Dermis blood vessel endothelial cell (primary cell): ENCODE measurements at regions not wholly inside any gene's neighbourhood (a gene's known extent, or its start where the extent isn't known, plus 50 kb on each side); places are given as distances from the start of the nearest gene placed in this dataset.
A peak's percentile ranks its signal among the peaks of the same experiment; 100 is the strongest.
"Not testable (repeated sequence)": the region's sequence is repeated elsewhere in the genome, so short reads cannot be mapped to it uniquely, and the experiment has no call there.

Experiments
- DNase-seq: peaks from one replicate; pipeline ENCODE4 v3.0.0; 2010

GRCh38 chrX:28189011-28189410 is 207.8 kb upstream of the DCAF8L1 start:
- peak; percentile 54 for DNase-seq

DNA sequence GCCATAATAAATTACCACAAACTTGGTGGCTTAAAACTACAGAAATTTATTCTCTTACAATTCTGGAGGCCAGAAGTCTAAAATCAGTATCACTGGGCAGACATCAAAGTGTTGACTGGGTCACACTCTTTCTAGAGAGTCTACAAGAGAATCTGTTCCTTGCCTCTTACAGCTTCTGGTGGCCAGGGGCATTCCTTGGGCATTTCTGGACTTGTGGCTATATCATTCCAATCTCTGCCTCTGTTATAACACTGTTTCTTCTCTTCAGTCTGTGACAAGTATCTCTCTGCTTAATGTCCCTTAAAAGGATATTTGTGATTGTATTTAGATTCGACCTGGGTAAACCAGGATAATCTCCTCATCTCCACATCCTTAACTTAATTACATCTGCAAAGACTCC is 207.3 kb upstream of the DCAF8L1 start:
- DNase-seq: no peak

DNA sequence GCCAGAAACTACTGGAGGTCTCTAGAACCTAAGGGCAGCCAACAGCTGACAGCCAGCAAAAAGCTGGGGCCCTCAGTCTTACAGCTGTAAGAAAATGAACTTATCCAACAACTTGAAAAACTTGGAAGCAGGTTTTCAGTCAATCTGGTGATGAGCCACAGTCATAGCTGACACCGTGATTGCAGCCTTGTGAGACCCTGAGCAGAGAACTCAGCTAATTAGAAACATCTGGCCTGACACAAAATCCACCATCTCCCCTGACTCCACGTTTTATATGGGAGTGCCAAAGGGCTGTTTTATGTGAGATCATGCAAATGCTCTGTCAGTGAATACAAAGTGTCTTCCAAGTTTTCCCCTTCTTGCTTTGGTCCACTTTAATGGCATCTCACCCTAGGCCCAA is 198.8 kb upstream of the DCAF8L1 start:
- DNase-seq: no peak

DNA sequence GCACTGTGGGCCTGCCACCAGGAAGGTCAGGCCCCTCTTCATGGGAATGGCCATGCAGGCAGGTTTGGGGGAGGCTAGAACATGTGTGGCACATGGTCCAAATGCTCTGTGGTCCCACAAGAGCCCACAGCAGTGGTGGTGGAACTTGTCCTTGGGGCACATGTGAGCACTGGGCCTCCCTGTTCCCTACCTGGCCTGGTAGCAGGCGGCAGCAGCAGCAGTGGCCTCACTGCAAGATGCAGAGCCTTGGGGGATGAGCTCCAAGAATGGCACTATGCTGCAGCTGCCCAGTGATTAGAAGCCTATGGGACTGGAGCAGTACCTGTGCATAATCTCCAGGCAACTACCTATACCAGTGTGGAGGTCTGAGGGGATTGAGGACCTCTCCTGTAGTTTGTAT is 197.0 kb upstream of the DCAF8L1 start:
- DNase-seq: no peak

DNA sequence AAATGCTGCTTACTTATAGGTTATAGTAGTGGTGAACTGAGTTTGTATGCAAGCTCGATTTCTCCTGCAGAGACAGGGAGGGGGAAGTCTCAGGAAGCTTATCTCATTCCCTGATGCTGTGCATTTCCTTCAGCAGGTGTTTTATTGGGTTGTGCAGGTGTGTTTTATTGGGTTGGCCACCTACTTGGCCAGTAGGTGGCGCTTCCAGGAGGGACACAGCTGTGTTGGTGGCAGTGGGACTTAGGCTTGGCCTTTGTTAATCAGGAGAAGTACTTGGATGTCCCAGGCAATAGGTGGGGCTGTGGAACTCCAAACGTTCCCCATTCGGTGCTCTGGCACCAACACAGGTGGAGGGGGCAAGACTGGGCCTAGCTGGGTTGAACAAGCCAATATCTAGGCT is 196.0 kb upstream of the DCAF8L1 start:
- no peak for DNase-seq

DNA sequence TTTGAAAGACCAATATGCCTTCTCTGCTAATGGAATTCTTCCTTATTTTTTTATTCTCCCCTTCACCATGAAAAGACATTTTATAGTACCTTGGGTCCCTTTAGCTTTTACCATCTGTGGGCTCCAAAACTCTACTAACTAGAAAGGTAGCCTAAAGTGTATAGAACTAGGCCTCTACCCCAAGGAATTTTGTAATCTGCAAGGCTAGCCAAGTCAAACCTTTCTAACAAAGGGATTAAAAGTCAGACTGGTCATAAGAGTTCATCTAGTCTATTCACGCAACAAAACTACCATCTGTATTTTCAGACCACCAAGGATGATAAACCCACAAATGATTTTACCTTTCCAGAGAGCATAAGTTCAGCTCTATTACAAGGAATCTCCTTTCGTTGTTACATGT is 189.5 kb upstream of the DCAF8L1 start:
- no peak for DNase-seq

DNA sequence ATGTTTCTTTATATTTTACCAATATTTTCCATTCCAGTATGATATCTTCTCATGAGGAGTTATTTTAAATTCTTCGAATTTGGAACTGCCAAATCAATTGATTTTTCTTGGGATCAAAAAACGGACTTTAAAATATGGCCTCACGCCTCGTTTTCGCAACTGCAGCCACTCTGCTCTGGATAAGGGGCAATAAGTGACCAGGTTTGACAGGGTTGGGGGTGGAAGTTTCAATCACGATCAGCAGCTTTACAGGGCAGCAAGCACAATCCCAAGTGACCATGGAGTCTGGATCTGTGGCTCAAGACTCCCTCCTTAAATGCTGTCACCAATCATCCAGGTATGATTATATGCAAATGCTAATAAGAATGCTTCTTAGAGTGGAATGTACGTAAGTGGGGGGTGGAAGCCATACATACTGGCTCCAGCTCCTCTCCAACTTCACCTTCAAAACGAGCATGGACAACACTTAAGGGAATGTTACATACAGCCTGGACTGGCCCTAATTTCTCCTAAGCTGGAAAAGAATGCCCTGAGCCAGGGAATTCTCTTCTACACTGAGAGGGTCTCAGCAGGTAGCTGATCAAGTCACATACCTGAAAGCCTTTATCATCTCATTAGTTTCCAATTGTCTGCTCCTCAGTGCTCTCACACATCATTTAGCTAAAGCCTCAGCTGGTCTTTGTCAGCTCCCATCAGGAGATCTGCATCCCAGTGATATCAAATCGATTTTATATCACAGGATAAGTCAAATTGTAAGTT is 176.9 kb upstream of the DCAF8L1 start:
- DNase-seq: no peak

DNA sequence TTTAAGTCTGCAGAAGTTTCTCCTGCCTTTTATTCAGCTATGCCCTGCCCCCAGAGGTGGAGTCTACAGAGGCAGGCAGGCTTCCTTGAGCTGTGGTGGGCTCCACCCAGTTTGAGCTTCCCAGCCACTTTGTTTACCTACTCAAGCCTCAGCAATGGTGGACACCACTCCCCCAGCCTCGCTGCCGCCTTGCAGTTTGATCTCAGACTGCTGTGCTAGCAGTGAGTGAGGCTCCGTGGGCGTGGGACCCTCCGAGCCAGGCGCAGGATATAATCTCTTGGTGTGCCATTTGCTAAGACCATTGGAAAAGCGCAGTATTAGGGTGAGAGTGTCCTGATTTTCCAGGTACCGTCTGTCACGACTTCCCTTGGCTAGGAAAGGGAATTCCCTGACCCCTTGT is 171.0 kb upstream of the DCAF8L1 start:
- not testable (repeated sequence) for DNase-seq

- peak; percentile 1 for DNase-seq
These were observed 154.3 kb upstream of the DCAF8L1 start for GRCh38 chrX:28135378-28136047.

- peak; percentile 29 for DNase-seq
These were observed 152.5 kb upstream of the DCAF8L1 start for GRCh38 chrX:28133763-28134162.

DNA sequence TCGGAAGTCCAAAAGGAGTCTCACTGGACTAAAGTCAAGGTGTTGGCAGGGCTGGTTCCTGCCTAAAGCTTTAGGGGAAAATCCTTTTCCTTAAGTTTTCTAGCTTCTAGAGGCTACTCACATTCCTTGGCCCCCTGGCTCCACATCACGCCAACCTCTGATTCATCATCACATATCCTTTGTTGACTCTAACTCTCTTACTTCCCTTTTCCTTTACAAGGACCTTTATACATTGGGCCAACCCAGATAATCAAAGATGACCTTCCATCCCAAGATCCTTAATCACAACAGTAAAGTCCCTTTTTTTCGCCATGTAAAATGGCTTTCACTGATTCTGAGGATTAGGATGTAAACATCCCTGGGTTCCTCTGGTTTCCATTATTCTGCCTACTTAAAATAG is 146.4 kb upstream of the DCAF8L1 start:
- DNase-seq: peak; percentile 43

- DNase-seq: peak; percentile 4
These were observed 145.6 kb upstream of the DCAF8L1 start for GRCh38 chrX:28126886-28127285.

GRCh38 chrX:28124416-28124815 is 143.2 kb upstream of the DCAF8L1 start:
- DNase-seq: peak; percentile 24

GRCh38 chrX:28120580-28121245 is 139.5 kb upstream of the DCAF8L1 start:
- DNase-seq: not testable (repeated sequence)

GRCh38 chrX:28120072-28120471 is 138.8 kb upstream of the DCAF8L1 start:
- no peak for DNase-seq

GRCh38 chrX:28108186-28108945 is 127.1 kb upstream of the DCAF8L1 start:
- DNase-seq: peak; percentile 65

- no peak for DNase-seq
These were observed 117.9 kb upstream of the DCAF8L1 start for GRCh38 chrX:28099166-28099565.

DNA sequence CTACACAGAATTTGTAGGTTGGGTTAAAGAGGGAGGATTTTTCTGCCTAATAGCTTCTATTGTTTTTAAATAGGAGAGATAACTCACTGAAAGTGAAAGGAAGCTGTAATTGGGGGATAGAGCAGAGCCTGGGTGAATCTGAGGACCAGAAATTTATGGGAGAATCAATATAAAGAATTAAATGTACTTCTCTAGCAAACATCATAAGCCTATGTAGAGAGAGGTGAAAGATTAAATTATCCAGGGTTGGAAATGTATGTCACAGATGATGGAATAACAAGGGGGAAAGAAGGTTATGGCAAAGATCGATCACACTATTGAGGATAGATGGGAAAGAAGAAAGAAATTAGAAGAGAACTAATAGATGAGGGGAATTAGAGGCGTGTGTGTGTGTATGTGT is 104.4 kb upstream of the DCAF8L1 start:
- DNase-seq: no peak

GRCh38 chrX:28058901-28059300 is 77.7 kb upstream of the DCAF8L1 start:
- DNase-seq: peak; percentile 0

DNA sequence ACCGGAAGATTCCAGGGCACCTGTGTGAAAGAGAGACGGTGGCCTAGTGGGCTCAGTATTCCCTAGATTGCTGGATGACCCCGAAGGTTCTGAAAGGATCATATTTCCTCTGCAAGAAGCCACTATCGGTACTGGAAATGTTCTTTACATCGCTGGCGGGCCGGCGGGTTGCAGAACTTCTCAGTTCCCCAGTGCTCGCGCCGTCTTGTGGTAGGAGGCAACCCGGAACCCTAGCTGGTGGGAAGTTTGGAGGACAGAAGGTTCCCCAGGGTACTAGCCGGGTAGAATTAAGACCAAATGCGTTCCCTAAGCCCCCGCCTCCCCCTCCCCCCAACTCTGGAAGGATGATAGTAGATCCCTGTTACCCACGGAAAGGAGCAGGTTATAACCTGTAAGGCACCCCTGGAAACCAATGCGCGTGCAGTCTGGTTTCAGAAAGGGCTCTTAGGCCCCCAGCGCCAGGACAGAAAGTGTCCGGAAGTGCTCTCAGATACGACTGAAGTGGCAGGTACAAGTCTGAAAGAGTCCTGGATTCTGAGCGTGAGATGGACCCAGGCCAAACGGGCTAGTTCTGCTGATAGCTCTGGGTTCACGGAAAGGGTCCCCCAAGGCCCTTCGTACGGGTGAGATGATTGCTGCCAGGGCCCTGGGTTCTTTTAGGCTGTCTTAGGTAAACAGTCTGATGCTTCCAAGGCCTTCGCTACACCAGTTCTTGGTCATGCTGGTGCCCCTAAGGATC is 61.7 kb upstream of the DCAF8L1 start:
- no peak for DNase-seq

GRCh38 chrX:28042260-28042659 is 61.0 kb upstream of the DCAF8L1 start:
- DNase-seq: no peak

GRCh38 chrX:28039258-28039657 is 58.0 kb upstream of the DCAF8L1 start:
- DNase-seq: no peak
